H9 (cell line): ENCODE measurements at regions not wholly inside any gene's neighbourhood (a gene's known extent, or its start where the extent isn't known, plus 50 kb on each side); places are given as distances from the start of the nearest gene placed in this dataset.

ENCODE experiments used
- DNase-seq: peaks from one replicate; pipeline ENCODE4 v3.0.0-alpha.2; 2017
- H2AFZ ChIP-seq: one replicate; pipeline ENCODE4 v1.6.1; 2013; ENCODE audit warnings: mild to moderate bottlenecking, low read length, control low read depth, moderate library complexity
- H2AK5ac ChIP-seq: 2 replicates; pipeline ENCODE4 v1.6.1; 2013; ENCODE audit warnings: low read length, control low read depth, mixed read lengths; ENCODE audit not compliant: insufficient read length
- H2BK120ac ChIP-seq: one replicate; pipeline ENCODE4 v1.6.1; 2013; ENCODE audit warnings: low read depth, mild to moderate bottlenecking, low read length, control low read depth, inconsistent platforms; ENCODE audit not compliant: poor library complexity, severe bottlenecking
- H2BK12ac ChIP-seq: 2 replicates; pipeline ENCODE4 v1.6.1; 2013; ENCODE audit warnings: low read length, control low read depth, mixed read lengths, low read depth; ENCODE audit not compliant: insufficient read length
- H2BK15ac ChIP-seq: 2 replicates; pipeline ENCODE4 v1.6.1; 2013; ENCODE audit warnings: low read depth, low read length, control low read depth
- H2BK20ac ChIP-seq: one replicate; pipeline ENCODE4 v1.6.1; 2013; ENCODE audit warnings: low read depth, mild to moderate bottlenecking, low read length, control low read depth, inconsistent platforms; ENCODE audit not compliant: poor library complexity, severe bottlenecking
- H2BK5ac ChIP-seq: 2 replicates; pipeline ENCODE4 v1.6.1; 2013; ENCODE audit warnings: low read length, control low read depth, mixed read lengths; ENCODE audit not compliant: insufficient read length
- H3K14ac ChIP-seq: 2 replicates; pipeline ENCODE4 v1.6.1; 2013; ENCODE audit warnings: low read length, control low read depth; ENCODE audit not compliant: insufficient read depth
- H3K18ac ChIP-seq: 2 replicates; pipeline ENCODE4 v1.6.1; 2013; ENCODE audit warnings: low read depth, mild to moderate bottlenecking, mixed read lengths, low read length, control low read depth; ENCODE audit not compliant: insufficient read length
- H3K23ac ChIP-seq: 2 replicates; pipeline ENCODE4 v1.6.1; 2013; ENCODE audit warnings: low read length, control low read depth, mixed read lengths, low read depth; ENCODE audit not compliant: insufficient read length
- H3K23me2 ChIP-seq: 2 replicates; pipeline ENCODE4 v1.6.1; 2013; ENCODE audit warnings: low read depth, mild to moderate bottlenecking, mixed read lengths, low read length, control low read depth; ENCODE audit not compliant: insufficient read length, poor library complexity, severe bottlenecking
- H3K27ac ChIP-seq: 2 replicates; pipeline ENCODE4 v1.5.1; 2013; ENCODE audit warnings: low read length, control low read depth, mixed read lengths, low read depth; ENCODE audit not compliant: insufficient read length
- H3K27me3 ChIP-seq: 2 replicates; pipeline ENCODE4 v1.6.1; 2013; ENCODE audit warnings: low read length, control low read depth, inconsistent platforms; ENCODE audit not compliant: insufficient read depth
- H3K4ac ChIP-seq: 2 replicates; pipeline ENCODE4 v1.6.1; 2013; ENCODE audit warnings: low read depth, mild to moderate bottlenecking, control low read depth, inconsistent platforms, low read length, moderate library complexity
- H3K4me1 ChIP-seq: 2 replicates; pipeline ENCODE4 v1.6.1; 2013; ENCODE audit warnings: low read length, control low read depth, inconsistent platforms; ENCODE audit not compliant: insufficient read depth
- H3K4me2 ChIP-seq: 2 replicates; pipeline ENCODE4 v1.6.1; 2013; ENCODE audit warnings: low read length, control low read depth, mixed read lengths; ENCODE audit not compliant: insufficient read length, insufficient read depth
- H3K56ac ChIP-seq: 2 replicates; pipeline ENCODE4 v1.6.1; 2013; ENCODE audit warnings: low read depth, mild to moderate bottlenecking, mixed read lengths, low read length, control low read depth; ENCODE audit not compliant: insufficient read length
- H3K79me1 ChIP-seq: 2 replicates; pipeline ENCODE4 v1.6.1; 2013; ENCODE audit warnings: low read depth, mild to moderate bottlenecking, moderate library complexity, low read length, control low read depth, inconsistent platforms; ENCODE audit not compliant: insufficient read depth, poor library complexity, severe bottlenecking
- H3K79me2 ChIP-seq: 2 replicates; pipeline ENCODE4 v1.6.1; 2013; ENCODE audit warnings: low read length, control low read depth, inconsistent platforms; ENCODE audit not compliant: insufficient read depth
- H3K9ac ChIP-seq: 2 replicates; pipeline ENCODE4 v1.6.1; 2013; ENCODE audit warnings: low read length, control low read depth, mixed read lengths; ENCODE audit not compliant: insufficient read length; ENCODE audit errors: extremely low read depth
- H3K9me3 ChIP-seq: one replicate; pipeline ENCODE4 v1.6.1; 2013; ENCODE audit warnings: low read depth, low read length, inconsistent platforms; ENCODE audit not compliant: control insufficient read depth
- H3T11ph ChIP-seq: one replicate; pipeline ENCODE4 v1.6.1; 2013; ENCODE audit warnings: mild to moderate bottlenecking, low read length, control low read depth, inconsistent platforms
- H4K20me1 ChIP-seq: one replicate; pipeline ENCODE4 v1.6.1; 2013; ENCODE audit not compliant: control insufficient read depth, insufficient read length, insufficient read depth
- H4K5ac ChIP-seq: 2 replicates; pipeline ENCODE4 v1.6.1; 2013; ENCODE audit warnings: low read depth, mild to moderate bottlenecking, mixed read lengths, low read length, control low read depth; ENCODE audit not compliant: insufficient read length
- H4K8ac ChIP-seq: replicated peaks from 2 replicates; pipeline ENCODE4 v1.6.1; 2013; ENCODE audit warnings: low read length, control low read depth, mixed read lengths, low read depth; ENCODE audit not compliant: insufficient read length
- H4K91ac ChIP-seq: 2 replicates; pipeline ENCODE4 v1.6.1; 2013; ENCODE audit warnings: low read depth, mild to moderate bottlenecking, moderate library complexity, mixed read lengths, low read length, control low read depth; ENCODE audit not compliant: insufficient read length
- H3K27ac Mint-ChIP-seq, 3 experiments: 2 replicates in 2 of 3; 3 replicates in 1 of 3; pipeline ENCODE4 v1.8.0; 2020 to 2021; ENCODE audit warnings: mixed read lengths in 3 of 3, mild to moderate bottlenecking in 1 of 3, moderate library complexity in 1 of 3
- H3K27me3 Mint-ChIP-seq: 2 replicates; pipeline ENCODE4 v1.8.0; 2021; ENCODE audit warnings: low read depth, mild to moderate bottlenecking, moderate library complexity, mixed read lengths
- H3K36me3 Mint-ChIP-seq, 3 experiments: 2 replicates in 2 of 3; 3 replicates in 1 of 3; pipeline ENCODE4 v1.8.0; 2020 to 2021; ENCODE audit warnings: low read depth in 3 of 3, mixed read lengths in 3 of 3; ENCODE audit not compliant: insufficient read depth in 1 of 3
- H3K4me1 Mint-ChIP-seq, 2 experiments: 2 replicates each; pipeline ENCODE4 v1.8.0; 2020; ENCODE audit warnings: mixed read lengths in 2 of 2
- H3K4me3 Mint-ChIP-seq, 2 experiments: 2 replicates in 1 of 2; 3 replicates in 1 of 2; pipeline ENCODE4 v1.8.0; 2020 to 2021; ENCODE audit warnings: mild to moderate bottlenecking in 2 of 2, mixed read lengths in 2 of 2, moderate library complexity in 1 of 2
- H3K9me3 Mint-ChIP-seq, 2 experiments: 2 replicates in 1 of 2; 3 replicates in 1 of 2; pipeline ENCODE4 v1.8.0; 2020; ENCODE audit warnings: mild to moderate bottlenecking in 2 of 2, mixed read lengths in 2 of 2, moderate library complexity in 1 of 2
- WGBS: extraction: QIAGEN DNeasy Blood & Tissue Kit; methylation state at CpG from one replicate; pipeline ENCODE4 v1.1.7; 2013; ENCODE audit warnings: missing lambda C conversion rate, low lambda C conversion rate, mixed read lengths; ENCODE audit not compliant: insufficient read length; ENCODE audit errors: extremely low coverage; 5-methylcytosine and 5-hydroxymethylcytosine counted together
- TF ChIP-seq, protein P1 (sequence below): fragments of 200-600 bp; sonication (generic); conservative IDR thresholded peaks from 3 replicates; pipeline ENCODE4 v1.8.0; 2021; ENCODE audit warnings: antibody characterized with exemption, mild to moderate bottlenecking

DNA sequence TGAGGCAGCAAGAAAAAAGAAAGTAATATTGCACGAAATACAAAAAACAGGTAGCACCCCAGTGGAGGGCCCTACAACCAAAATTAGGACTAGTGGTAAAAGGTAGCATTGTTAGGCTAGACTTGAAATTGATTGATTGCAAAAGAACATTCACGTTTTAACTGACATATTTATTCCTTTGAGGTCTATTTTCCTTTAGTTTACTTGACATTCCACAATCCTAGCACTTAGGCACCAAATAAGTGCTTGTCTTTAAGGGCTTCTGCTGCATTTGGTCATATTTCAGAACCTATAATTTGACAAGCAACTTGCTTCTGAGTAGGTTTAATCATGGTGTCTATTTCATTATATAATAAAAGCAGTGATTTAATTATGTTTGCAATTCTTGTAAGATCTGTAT lies 642.7 kb upstream of the AGTR1 start:
- no CpG with 5 or more reads among the region's 2 CpGs for WGBS
- Histone ChIP-seq H2BK12ac (no peak overlapping the region), H3K9me3 (no peaks in the 10 kb centered on the region), H4K5ac (no peak overlapping the region), H3K4me2 (no peak overlapping the region), H3K4me1 (no peaks in the 10 kb centered on the region), H3K18ac (no peak overlapping the region), H3K79me1 (no peaks in the 10 kb centered on the region), H2BK5ac (no peak overlapping the region), H3K23me2 (no peaks in the 10 kb centered on the region), H3K9ac (no peak overlapping the region), H3K79me2 (no peaks in the 10 kb centered on the region), H3T11ph (no peak overlapping the region), H2BK15ac (no peak overlapping the region), H2BK120ac (no peak overlapping the region), H3K14ac (no peak overlapping the region), H4K91ac (no peak overlapping the region), H3K56ac (no peak overlapping the region), H3K4ac (no peak overlapping the region), H4K20me1 (no peaks in the 10 kb centered on the region), H2AFZ (no peak overlapping the region), H3K23ac (no peak overlapping the region), H4K8ac (no peak overlapping the region), H3K27me3 (no peaks in the 10 kb centered on the region), H2BK20ac (no peak overlapping the region), H2AK5ac (no peak overlapping the region), H3K27ac (no peak overlapping the region)
- Mint-ChIP-seq H3K27me3 (no peaks in the 10 kb centered on the region), H3K9me3 (peaks cover under 1 to 3% of the 10 kb centered on the region in 2 experiments; a peak in 2 of 5 replicates), H3K4me1 (no peaks in the 10 kb centered on the region), H3K27ac (no peak overlapping the region), H3K36me3 (0 out of 7 replicates have a peak, but pooled peaks cover 0 to 4% (median 0%) of the 10 kb centered on the region in 3 experiments), H3K4me3 (no peak overlapping the region)
- no peak for DNase-seq
- TF ChIP-seq, protein P1, sequence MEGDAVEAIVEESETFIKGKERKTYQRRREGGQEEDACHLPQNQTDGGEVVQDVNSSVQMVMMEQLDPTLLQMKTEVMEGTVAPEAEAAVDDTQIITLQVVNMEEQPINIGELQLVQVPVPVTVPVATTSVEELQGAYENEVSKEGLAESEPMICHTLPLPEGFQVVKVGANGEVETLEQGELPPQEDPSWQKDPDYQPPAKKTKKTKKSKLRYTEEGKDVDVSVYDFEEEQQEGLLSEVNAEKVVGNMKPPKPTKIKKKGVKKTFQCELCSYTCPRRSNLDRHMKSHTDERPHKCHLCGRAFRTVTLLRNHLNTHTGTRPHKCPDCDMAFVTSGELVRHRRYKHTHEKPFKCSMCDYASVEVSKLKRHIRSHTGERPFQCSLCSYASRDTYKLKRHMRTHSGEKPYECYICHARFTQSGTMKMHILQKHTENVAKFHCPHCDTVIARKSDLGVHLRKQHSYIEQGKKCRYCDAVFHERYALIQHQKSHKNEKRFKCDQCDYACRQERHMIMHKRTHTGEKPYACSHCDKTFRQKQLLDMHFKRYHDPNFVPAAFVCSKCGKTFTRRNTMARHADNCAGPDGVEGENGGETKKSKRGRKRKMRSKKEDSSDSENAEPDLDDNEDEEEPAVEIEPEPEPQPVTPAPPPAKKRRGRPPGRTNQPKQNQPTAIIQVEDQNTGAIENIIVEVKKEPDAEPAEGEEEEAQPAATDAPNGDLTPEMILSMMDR: no peak
